Adrenal gland (tissue), 9 donors: ENCODE measurements at regions not wholly inside any gene's neighbourhood (a gene's known extent, or its start where the extent isn't known, plus 50 kb on each side); places are given as distances from the start of the nearest gene placed in this dataset.

Experiments
- DNase-seq, 7 donors: peaks; one replicate each; pipeline ENCODE4 v3.0.0-alpha.2; 2019 to 2020
- H3K27ac ChIP-seq, 5 donors: fragments of 200-600 bp; sonication (generic) in 4 of 5; 1 replicate in 3 of 5; 2 replicates in 2 of 5; pipeline versions ENCODE4 v1.5.1 to v1.8.0; 2016 to 2020; ENCODE audit warnings: mild to moderate bottlenecking in 1 of 5
- H3K27me3 ChIP-seq: fragments of 200-600 bp; 2 replicates; pipeline ENCODE4 v1.8.0; 2021
- H3K36me3 ChIP-seq, 2 donors: fragments of 200-600 bp; replicated peaks in 1 of 2; 1 replicate in 1 of 2; 2 replicates in 1 of 2; pipeline versions ENCODE4 v1.5.1 to v1.8.0; 2018 to 2022
- H3K4me1 ChIP-seq, 2 donors: fragments of 200-600 bp; replicated peaks in 1 of 2; 1 replicate in 1 of 2; 2 replicates in 1 of 2; pipeline versions ENCODE4 v1.5.1 to v1.8.0; 2018 to 2021
- H3K4me3 ChIP-seq, 4 donors: fragments of 200-600 bp; sonication (generic) in 3 of 4; one replicate each; pipeline ENCODE4 v1.5.1; 2016 to 2018
- H3K9me3 ChIP-seq, 3 donors: fragments of 200-600 bp; sonication (generic) in 1 of 3; replicated peaks in 1 of 3; 1 replicate in 2 of 3; 2 replicates in 1 of 3; pipeline versions ENCODE4 v1.5.1 to v1.8.0; 2016 to 2021
- POLR2A ChIP-seq, 2 donors: fragments of 450-650 bp; IDR thresholded peaks; one replicate each; pipeline ENCODE4 v1.6.1; 2017; ENCODE audit warnings: antibody characterized with exemption in 2 of 2, mild to moderate bottlenecking in 2 of 2, moderate library complexity in 1 of 2
- WGBS, 4 donors: extraction: QIAGEN DNeasy Blood & Tissue Kit in 2 of 4; methylation state at CpG; one replicate each; pipeline versions ENCODE4 v1.1.5 to v1.1.7; 2013 to 2017; 5-methylcytosine and 5-hydroxymethylcytosine counted together
- intact Hi-C, 2 donors: fragments of 100-400 bp; cut with DNase I; formaldehyde crosslinking; loops; one replicate each; pipeline versions ENCODE4 v1.14.1 to v1.15.0; 2022 to 2023
- TF ChIP-seq, protein P1 (sequence below), 6 experiments: fragments of 450-650 bp in 4 of 6; fragments of 200-600 bp in 2 of 6; sonication (generic) in 1 of 6; IDR thresholded peaks; 1 replicate in 5 of 6; 2 replicates in 1 of 6; pipeline versions ENCODE4 v1.5.1 to v1.8.0; 2016 to 2021; ENCODE audit warnings: antibody characterized with exemption in 6 of 6, mild to moderate bottlenecking in 2 of 6, moderate library complexity in 1 of 6
- donor health status: healthy with polysubstance abuse.
- donor health status: Bipolar disorder and iron deficiency.
- donor health status: DM: yes; HTN: yes; CAD: no.
- donor health status: DM: no; HTN: no; CAD: no.
- donor health status: DM: no; HTN: no; CAD: no.

DNA sequence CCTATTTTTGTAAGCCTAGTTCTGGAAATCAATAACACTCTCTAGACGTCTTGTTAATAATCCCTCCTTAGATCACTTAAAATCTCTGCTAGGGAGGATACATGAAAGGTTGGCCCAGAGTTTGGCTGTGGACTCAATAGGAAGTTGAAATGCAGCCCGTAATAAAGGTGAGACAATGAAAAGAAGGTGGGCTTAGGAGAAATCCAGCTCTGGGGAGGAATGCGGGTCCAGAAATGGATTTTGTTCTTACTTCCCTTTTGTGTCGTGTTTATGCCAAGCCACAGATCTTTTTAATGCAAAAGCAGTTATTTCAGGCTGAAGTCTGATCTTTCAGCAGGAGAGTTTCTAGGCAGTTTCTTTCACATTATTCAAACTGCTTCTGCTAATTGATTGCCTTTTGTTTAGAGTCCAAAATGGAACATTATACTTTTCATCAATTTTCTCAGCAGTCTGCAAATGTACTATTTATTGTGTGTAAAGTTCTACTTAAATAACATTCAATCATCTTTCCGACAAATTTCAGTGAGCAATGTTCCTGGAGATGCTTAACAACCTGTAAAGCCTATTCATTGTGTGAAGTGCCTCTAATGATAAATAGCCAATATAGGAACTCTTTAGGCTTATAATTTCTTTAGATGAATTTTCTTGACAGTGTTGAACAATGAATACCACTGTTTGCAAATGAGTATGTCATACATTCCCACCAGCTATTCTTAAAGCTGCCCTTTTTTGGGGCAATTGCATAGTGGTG is 252.9 kb upstream of the KRR1 start:
- Histone ChIP-seq H3K36me3 (no peaks in the 10 kb centered on the region), H3K27me3 (no peaks in the 10 kb centered on the region), H3K4me3 (no peak overlapping the region), H3K27ac (no peak overlapping the region), H3K9me3 (no peaks in the 10 kb centered on the region), H3K4me1 (peaks cover 7 to 10% of the 10 kb centered on the region in 2 donors)
- TF ChIP-seq POLR2A (IDR thresholded peaks at IDR 0.05), result no peak
- TF ChIP-seq, protein P1, sequence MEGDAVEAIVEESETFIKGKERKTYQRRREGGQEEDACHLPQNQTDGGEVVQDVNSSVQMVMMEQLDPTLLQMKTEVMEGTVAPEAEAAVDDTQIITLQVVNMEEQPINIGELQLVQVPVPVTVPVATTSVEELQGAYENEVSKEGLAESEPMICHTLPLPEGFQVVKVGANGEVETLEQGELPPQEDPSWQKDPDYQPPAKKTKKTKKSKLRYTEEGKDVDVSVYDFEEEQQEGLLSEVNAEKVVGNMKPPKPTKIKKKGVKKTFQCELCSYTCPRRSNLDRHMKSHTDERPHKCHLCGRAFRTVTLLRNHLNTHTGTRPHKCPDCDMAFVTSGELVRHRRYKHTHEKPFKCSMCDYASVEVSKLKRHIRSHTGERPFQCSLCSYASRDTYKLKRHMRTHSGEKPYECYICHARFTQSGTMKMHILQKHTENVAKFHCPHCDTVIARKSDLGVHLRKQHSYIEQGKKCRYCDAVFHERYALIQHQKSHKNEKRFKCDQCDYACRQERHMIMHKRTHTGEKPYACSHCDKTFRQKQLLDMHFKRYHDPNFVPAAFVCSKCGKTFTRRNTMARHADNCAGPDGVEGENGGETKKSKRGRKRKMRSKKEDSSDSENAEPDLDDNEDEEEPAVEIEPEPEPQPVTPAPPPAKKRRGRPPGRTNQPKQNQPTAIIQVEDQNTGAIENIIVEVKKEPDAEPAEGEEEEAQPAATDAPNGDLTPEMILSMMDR (IDR thresholded peaks at IDR 0.05), result no peak
- intact Hi-C loops, result no loop called here
- 86 to 87% (median 86%) methylated on average over 5 of the region's 5 CpGs for WGBS, 4 donors
- no peak for DNase-seq

DNA sequence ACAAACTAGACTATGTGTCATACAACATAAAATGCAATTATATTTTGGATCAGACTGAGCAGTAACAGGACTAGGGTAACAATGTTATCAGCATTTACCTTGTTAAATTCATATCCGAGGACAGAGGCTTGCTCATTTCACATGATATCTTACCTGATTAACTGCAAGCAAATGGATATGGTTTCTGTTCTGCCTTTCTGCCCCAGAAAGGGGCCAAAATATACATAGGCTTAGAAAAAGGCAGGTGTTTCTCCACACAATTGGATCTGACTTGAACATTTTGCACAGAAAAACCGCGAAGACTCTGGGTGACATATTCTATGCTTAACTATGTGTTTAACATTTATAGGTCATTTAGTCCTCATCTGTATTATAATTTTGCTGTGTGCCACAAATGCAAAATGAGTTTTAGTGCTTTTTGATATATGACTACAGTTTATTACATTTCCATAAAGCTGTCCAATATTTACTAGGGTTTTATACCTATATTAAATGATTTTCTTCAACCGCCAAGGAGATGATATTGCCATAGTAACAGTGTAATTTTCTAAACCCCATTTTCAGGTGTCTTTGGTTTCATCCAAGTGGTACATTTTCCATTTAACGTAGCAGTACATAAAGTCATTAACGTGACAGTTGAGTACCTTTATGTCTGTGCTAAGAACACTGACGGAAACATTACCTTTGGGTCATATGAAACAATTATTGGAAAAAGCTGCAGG is 249.3 kb upstream of the KRR1 start:
- Histone ChIP-seq H3K27me3 (no peaks in the 10 kb centered on the region), H3K4me1 (no peaks in the 10 kb centered on the region), H3K27ac (no peak overlapping the region), H3K4me3 (no peak overlapping the region), H3K36me3 (no peaks in the 10 kb centered on the region), H3K9me3 (no peaks in the 10 kb centered on the region)
- no peak for DNase-seq
- 86 to 92% (median 89%) methylated on average over 7 of the region's 7 CpGs for WGBS, 4 donors
- intact Hi-C loops, result no loop called here
- no peak for TF ChIP-seq POLR2A (IDR thresholded peaks at IDR 0.05)
- TF ChIP-seq, protein P1 (IDR thresholded peaks at IDR 0.05), result no peak

DNA sequence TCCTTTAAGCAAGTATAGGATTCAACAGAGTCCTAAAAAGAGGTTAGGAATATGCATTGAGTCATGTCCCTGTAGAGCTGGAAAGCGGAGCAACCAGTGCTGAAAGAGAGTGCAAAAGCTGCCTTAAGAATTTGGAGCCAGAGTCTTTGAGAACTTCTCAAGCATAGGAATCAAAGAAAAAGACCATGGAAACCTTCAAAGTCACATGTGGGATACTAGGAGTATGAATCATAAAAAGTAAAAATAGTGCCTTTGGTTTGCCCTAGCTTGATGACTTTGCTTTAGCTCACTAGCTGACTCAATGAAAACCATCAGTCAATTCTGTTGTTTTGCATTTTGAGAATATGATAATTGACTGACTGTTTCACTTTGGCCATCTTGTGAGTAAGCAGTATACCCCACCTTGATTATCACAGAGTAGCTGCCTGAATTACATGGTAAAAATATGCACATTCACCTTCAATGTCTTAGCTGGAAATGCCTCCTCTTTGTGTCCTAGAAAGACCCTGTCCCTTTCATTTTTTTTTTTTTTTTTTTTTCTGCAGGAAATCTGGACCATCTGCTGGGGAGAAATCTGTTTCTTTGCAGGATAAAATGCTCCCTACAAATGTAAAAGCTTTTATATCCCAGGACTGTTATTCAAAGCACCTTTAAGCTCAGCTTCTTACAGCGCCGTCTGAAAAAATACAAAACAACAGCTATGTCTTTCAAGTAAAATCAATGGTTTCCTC is 248.6 kb upstream of the KRR1 start:
- Histone ChIP-seq H3K27ac (peak overlapping the region in 1 of 5 donors; percentile 14), H3K9me3 (no peaks in the 10 kb centered on the region), H3K4me3 (no peak overlapping the region), H3K36me3 (no peaks in the 10 kb centered on the region), H3K27me3 (no peaks in the 10 kb centered on the region), H3K4me1 (no peaks in the 10 kb centered on the region)
- no peak for DNase-seq
- TF ChIP-seq, protein P1 (IDR thresholded peaks at IDR 0.05), result no peak
- no peak for TF ChIP-seq POLR2A (IDR thresholded peaks at IDR 0.05)
- intact Hi-C loops, result no loop called here
- 88 to 95% (median 91%) methylated on average over 3 of the region's 3 CpGs for WGBS, 4 donors

DNA sequence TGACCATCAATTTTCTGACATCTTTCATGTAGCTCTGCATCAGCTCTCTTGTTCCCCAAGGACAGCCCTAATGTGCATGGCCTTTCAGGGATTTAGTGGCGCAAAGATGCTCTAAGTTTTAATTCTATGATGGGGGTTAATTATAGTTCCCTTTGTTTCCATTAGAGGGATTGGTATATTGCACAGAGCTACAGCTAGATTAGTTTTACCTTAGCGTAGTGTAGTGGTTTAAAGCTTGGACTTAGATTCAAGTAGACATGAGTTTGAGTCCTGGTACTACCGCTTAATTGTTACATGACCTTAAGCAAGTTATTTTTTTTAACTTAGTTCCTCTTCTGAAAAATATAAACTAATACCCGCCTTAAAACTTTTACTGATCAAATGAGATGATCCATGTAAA is 247.8 kb upstream of the KRR1 start:
- Histone ChIP-seq H3K27ac (no peak overlapping the region), H3K27me3 (no peaks in the 10 kb centered on the region), H3K4me1 (no peaks in the 10 kb centered on the region), H3K9me3 (no peaks in the 10 kb centered on the region), H3K4me3 (no peak overlapping the region), H3K36me3 (no peaks in the 10 kb centered on the region)
- TF ChIP-seq, protein P1 (IDR thresholded peaks at IDR 0.05), result no peak
- TF ChIP-seq POLR2A (IDR thresholded peaks at IDR 0.05), result no peak
- DNase-seq, result no peak
- intact Hi-C loops, result no loop called here
- WGBS, 4 donors, result 70 to 90% (median 83%) methylated on average over 4 of the region's 4 CpGs
